Stimulated activated naive CD8-positive, alpha-beta T cell treated with anti-CD3 and anti-CD28 coated beads, Interleukin-15, Interleukin-2, amounts not matched to agents 100 ng/mL and 50 ng/mL, for 24 hours (primary cell): ENCODE measurements at regions not wholly inside any gene's neighbourhood (a gene's known extent, or its start where the extent isn't known, plus 50 kb on each side); places are given as distances from the start of the nearest gene placed in this dataset.

ENCODE experiments used
- H3K27ac Mint-ChIP-seq: one replicate; pipeline ENCODE4 v1.8.0; 2021; ENCODE audit warnings: mild to moderate bottlenecking, mixed read lengths
- H3K27me3 Mint-ChIP-seq: one replicate; pipeline ENCODE4 v1.8.0; 2021; ENCODE audit warnings: mixed read lengths
- H3K36me3 Mint-ChIP-seq: one replicate; pipeline ENCODE4 v1.8.0; 2021; ENCODE audit warnings: low read depth, mixed read lengths
- H3K4me1 Mint-ChIP-seq: one replicate; pipeline ENCODE4 v1.8.0; 2021; ENCODE audit warnings: low read depth, mixed read lengths
- H3K4me3 Mint-ChIP-seq: one replicate; pipeline ENCODE4 v1.8.0; 2021; ENCODE audit warnings: mild to moderate bottlenecking, mixed read lengths
- H3K9me3 Mint-ChIP-seq: one replicate; pipeline ENCODE4 v1.8.0; 2021; ENCODE audit warnings: mixed read lengths

DNA sequence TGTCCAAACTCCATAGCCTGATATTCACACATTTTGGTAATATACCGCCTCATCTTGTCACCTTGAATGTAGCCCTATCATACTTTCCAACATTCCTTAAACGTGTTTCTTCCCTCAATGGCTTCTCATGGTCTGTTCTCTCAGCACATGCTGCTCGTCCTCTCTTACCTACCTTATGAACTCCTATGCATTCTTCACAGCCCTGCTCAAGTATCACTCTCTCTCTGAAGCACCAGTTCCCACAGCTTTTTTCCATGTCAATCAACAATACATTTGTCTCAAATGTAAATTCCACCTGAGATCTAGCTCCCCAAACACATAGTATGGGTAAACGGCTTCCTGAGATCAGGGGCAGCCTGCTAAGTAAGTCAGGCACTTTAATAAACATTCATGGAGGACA is 85.2 kb upstream of the ZMIZ1 start:
- Mint-ChIP-seq H3K4me3 (no peak overlapping the region), H3K27ac (no peak overlapping the region), H3K9me3 (no peaks in the 10 kb centered on the region), H3K27me3 (no peaks in the 10 kb centered on the region), H3K4me1 (peaks cover 11% of the 10 kb centered on the region), H3K36me3 (no peaks in the 10 kb centered on the region)

DNA sequence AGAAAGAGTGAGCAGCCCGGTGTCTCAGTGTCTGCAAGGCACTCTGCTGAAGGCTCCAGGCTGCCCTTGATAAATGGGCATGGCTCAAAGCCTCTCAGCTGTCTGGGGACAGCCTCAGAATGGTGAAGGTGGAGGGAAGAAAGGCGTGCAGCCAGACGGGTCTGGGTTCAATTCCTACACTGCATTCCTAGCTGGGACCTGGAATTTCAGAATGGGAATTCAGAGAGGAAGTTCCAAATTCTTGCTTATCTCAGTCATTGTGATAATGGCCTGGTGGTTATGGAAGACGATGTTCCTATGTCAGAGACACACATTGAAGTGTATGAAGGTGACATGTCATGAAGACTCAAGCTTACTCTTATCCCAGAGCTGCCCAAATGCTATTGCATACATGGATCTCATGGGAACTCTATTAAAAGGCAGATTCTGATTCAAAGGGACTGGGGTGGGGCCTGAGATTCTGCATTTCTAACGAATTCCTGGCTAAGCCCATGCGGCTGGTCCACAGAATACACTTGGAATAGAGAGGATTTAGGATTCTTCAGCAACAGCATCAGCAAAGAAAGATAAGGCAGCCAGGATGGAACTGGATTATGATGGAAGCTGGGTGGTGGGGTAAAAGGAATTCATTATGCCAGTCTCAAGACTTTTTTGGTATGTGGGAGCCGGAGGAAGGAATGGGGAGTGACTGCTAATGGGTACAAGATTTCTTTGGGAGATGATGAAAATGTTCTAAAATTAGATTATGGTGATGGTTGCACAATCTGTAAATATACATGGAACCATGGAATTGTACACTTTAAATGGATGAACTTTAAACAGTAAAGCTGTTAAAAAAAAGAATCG is 82.6 kb upstream of the ZMIZ1 start:
- Mint-ChIP-seq H3K27ac (no peak overlapping the region), H3K27me3 (no peaks in the 10 kb centered on the region), H3K4me1 (peaks cover 15% of the 10 kb centered on the region), H3K9me3 (no peaks in the 10 kb centered on the region), H3K4me3 (no peak overlapping the region), H3K36me3 (no peaks in the 10 kb centered on the region)

GRCh38 chr10:78991187-78991586 is 77.6 kb upstream of the ZMIZ1 start:
- H3K9me3 Mint-ChIP-seq: no peaks in the 10 kb centered on the region
- H3K27me3 Mint-ChIP-seq: no peaks in the 10 kb centered on the region
- H3K4me1 Mint-ChIP-seq: peaks cover 27% of the 10 kb centered on the region
- no peaks in the 10 kb centered on the region for H3K36me3 Mint-ChIP-seq
- no peak overlapping the region for H3K27ac Mint-ChIP-seq
- H3K4me3 Mint-ChIP-seq: no peak overlapping the region

DNA sequence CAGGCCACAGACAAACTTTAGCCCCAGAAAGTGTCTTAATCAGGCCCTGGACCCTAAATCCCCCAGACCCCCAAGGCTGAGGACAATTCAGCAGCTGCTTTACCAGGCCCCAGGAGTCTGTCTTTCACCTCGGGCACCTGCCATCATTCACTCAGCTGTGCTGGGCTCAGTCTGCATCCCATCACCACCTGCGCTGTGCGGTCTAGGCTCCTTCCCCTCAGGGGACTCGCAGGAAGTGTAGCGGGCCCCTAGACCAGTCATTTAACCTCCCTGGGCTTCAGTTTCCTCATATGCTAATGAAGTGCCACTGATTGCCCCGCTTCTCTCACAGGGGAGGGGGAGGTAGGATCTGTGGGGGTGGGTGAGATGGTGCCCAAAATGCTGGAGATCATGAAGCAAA is 76.4 kb upstream of the ZMIZ1 start:
- Mint-ChIP-seq H3K4me1 (peaks cover 27% of the 10 kb centered on the region), H3K27ac (no peak overlapping the region), H3K4me3 (no peak overlapping the region), H3K36me3 (no peaks in the 10 kb centered on the region), H3K27me3 (no peaks in the 10 kb centered on the region), H3K9me3 (no peaks in the 10 kb centered on the region)

DNA sequence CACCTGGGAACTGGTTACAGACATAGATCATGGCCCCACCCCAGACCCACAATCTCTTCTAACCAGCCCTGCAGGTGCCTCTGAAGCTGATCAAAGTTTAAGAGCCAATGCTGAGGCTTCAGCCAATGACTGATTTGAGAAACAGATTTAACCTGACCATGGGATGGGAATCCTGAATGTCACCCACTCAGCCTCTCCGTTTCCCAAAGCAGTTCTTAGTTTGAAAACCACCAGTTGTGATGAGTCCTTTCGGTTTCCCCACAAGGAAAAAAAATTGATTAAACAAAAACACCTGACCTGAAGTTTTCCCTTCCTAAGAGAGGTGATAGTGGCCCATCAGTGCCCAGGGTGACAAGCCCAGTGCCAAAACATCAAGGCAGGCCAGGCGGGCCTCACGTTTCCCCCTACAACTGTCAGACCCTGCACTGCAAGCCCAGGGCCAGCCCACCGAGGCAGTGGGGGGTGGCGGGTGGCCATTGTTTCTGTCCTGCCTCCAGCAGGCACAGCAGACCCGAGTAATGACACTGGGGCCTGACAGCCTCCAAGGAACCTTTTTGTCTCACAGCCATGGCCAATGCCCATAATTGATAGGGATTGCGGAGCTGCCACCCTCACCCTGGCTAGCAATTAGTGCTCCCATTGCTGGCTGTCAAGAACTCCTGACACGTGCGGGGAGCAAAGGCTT is 75.4 kb upstream of the ZMIZ1 start:
- Mint-ChIP-seq H3K36me3 (no peaks in the 10 kb centered on the region), H3K9me3 (no peaks in the 10 kb centered on the region), H3K27ac (no peak overlapping the region), H3K27me3 (no peaks in the 10 kb centered on the region), H3K4me1 (peaks cover 27% of the 10 kb centered on the region), H3K4me3 (no peak overlapping the region)

DNA sequence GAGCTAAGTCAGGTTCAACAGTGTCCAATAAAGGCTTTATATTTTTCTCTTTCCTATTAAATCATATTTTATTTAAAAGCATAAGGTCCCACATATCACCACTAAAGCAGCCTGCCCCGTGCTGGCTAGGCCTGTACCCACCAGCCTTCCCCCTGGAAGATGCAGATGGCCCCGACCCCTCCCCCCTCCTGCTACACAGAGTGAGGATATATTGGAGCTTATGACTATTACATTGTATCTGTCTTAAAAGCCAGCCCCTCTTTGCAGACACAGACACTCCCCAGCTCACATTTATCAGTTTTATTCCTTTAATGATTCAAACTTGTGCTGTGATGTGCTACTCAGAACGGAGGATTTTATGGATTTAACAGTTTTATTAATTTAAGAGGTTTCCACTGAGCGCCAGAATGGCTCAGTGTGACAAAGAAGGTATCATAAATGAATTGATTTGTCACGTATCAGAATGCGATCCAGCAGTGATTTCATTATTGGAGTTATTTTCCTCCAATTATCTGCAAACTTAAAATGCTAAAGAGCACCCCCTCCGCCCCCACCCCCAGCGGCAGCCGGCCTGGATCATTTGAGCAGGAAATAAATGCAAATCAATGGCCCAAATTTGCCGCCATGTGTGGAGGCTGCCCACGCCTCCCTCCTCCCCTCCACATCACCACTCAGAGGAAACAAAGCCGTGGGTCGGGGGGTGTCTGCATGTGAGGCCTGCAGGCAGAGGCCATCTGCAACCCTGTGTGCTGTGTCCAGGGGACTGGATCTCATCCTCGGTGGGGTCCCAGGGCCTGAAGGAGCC is 72.6 kb upstream of the ZMIZ1 start:
- Mint-ChIP-seq H3K4me1 (peaks cover 18% of the 10 kb centered on the region), H3K4me3 (no peak overlapping the region), H3K27me3 (no peaks in the 10 kb centered on the region), H3K36me3 (no peaks in the 10 kb centered on the region), H3K9me3 (no peaks in the 10 kb centered on the region), H3K27ac (no peak overlapping the region)

- Mint-ChIP-seq H3K36me3 (no peaks in the 10 kb centered on the region), H3K4me1 (peaks cover 17% of the 10 kb centered on the region), H3K27me3 (no peaks in the 10 kb centered on the region), H3K4me3 (no peak overlapping the region), H3K9me3 (no peaks in the 10 kb centered on the region), H3K27ac (no peak overlapping the region)
These were observed 72.0 kb upstream of the ZMIZ1 start for GRCh38 chr10:78996792-78997129.

DNA sequence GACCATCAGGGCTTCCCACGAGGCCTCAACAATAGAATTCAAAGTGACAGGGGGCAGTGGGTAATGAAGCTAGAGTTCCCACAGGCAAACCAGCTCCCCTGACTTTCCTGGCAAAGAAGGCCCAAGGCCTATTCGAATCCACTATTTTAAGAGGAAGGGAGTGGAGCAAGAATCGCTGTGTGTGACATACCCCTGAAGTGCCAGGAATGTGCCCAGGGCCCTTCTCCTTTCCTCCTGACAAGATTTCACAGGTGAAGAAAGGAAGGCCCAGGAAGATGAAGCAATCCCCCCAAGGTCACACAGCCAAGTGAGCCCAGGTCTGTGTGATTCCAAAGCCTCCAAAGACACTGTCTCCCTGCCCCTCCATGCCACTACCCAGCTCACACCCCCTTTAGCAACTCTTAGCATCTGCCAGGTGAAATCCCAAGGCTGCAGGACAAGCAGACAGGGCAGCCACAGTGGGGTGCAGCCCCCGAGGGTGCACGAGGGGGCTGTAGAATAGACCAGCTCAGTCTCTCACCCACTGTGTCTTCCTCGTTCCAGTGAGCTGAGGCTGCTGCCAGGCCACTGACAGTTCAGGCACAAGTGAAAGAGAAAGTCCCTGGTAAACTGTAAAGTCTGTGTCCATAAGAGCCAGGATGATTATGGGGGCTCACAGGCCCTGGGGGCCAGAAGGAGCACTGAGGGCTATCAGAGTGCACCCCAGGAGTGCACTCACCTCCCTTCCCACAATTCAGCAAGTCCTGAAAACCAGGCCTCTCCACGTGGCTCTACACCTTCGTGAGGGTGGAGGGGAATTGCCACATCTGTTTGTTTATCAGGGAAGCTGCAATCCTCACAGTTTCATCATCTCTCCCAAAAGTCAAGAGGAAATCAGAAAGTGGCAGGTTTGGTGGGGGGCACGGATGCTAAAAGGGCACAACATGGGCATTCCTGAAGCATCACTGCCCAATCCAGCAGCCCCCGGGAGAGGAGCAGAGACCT is 70.8 kb upstream of the ZMIZ1 start:
- Mint-ChIP-seq H3K27me3 (no peaks in the 10 kb centered on the region), H3K4me3 (no peak overlapping the region), H3K9me3 (no peaks in the 10 kb centered on the region), H3K4me1 (peaks cover 6% of the 10 kb centered on the region), H3K36me3 (no peaks in the 10 kb centered on the region), H3K27ac (no peak overlapping the region)

- H3K27ac Mint-ChIP-seq: peak overlapping the region; percentile 0
- peaks cover 14% of the 10 kb centered on the region for H3K4me1 Mint-ChIP-seq
- no peaks in the 10 kb centered on the region for H3K9me3 Mint-ChIP-seq
- no peak overlapping the region for H3K4me3 Mint-ChIP-seq
- H3K27me3 Mint-ChIP-seq: no peaks in the 10 kb centered on the region
- no peaks in the 10 kb centered on the region for H3K36me3 Mint-ChIP-seq
These were observed 67.5 kb upstream of the ZMIZ1 start for GRCh38 chr10:79001082-79001885.

DNA sequence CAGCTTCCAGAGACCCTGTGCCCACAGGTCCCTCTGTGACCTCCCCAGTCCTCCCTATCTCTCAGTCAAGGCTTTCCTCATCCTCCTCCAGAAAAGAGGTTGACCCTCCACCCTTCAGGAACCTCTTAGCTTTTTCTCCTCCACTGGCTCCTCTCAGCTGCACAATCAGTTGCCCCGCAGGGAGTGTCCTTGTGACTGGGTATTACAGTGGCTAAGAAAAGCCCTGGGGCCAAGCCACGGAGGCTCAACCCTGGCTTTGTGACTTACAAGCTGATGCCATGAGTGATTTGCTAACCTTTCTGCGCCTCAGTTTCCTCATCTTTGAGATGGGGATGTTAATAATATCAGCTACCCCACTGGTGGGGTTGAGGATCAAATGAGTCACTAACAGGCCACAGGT is 66.4 kb upstream of the ZMIZ1 start:
- Mint-ChIP-seq H3K36me3 (no peaks in the 10 kb centered on the region), H3K27me3 (no peaks in the 10 kb centered on the region), H3K4me1 (peaks cover 14% of the 10 kb centered on the region), H3K4me3 (no peak overlapping the region), H3K27ac (no peak overlapping the region), H3K9me3 (no peaks in the 10 kb centered on the region)

- H3K4me1 Mint-ChIP-seq: peaks cover 14% of the 10 kb centered on the region
- no peaks in the 10 kb centered on the region for H3K36me3 Mint-ChIP-seq
- H3K27me3 Mint-ChIP-seq: no peaks in the 10 kb centered on the region
- H3K27ac Mint-ChIP-seq: no peak overlapping the region
- no peak overlapping the region for H3K4me3 Mint-ChIP-seq
- H3K9me3 Mint-ChIP-seq: no peaks in the 10 kb centered on the region
These were observed 65.3 kb upstream of the ZMIZ1 start for GRCh38 chr10:79003183-79004100.

DNA sequence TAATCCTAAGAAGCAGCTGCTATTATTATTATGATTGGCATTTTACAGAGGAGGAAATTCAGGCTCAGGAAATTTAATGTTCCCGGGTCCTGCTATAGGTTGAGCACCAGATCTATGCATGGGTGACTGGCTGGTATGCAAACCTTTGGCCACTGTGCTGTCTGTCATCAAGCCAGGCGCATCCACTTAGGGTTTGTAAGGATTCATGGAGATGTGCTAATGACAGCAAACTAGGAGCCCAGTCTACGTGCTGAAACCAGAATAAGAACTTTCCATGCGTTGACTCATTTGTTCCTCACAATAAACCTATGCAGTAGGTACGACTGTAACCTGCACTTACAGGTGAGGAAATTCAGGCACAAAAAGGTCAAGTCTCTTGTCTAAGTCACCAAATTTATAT is 64.5 kb upstream of the ZMIZ1 start:
- no peaks in the 10 kb centered on the region for H3K9me3 Mint-ChIP-seq
- H3K4me1 Mint-ChIP-seq: peaks cover 14% of the 10 kb centered on the region
- no peaks in the 10 kb centered on the region for H3K36me3 Mint-ChIP-seq
- H3K27me3 Mint-ChIP-seq: no peaks in the 10 kb centered on the region
- no peak overlapping the region for H3K4me3 Mint-ChIP-seq
- H3K27ac Mint-ChIP-seq: no peak overlapping the region
